ENCODE measurements at regions not wholly inside any gene's neighbourhood (a gene's known extent, or its start where the extent isn't known, plus 50 kb on each side); places are given as distances from the start of the nearest gene placed in this dataset.

DNA sequence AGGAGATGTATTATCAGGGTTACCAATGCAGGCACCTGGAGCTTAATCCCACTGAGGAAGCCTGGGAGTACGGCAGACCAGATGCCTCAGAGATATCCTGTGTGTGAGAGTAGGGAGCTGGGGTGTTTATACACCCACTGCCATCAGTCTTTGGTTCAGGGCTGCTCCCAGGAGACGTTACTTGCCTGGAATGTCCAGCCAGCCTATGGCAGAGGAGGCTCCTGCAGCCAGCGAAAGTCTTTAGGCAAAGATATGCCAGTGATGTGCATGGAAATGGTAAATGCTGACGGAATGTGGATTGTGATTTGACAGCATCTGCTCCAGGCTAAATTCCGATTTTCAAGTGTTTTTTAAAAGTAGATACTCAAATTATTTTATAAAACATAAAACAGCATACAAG, 282.0 kb downstream of the BTBD3 start:
- POLR2A ChIA-PET (ENCODE audit: partially characterized antibody), result no interaction called here
- H3K23ac ChIP-seq (ENCODE audit: insufficient read length), result no peak overlapping the region
- no peak overlapping the region for H3K14ac ChIP-seq (ENCODE audit: insufficient read length)
- no peak overlapping the region for H4K91ac ChIP-seq (replicated peaks; ENCODE audit: insufficient read length, low read length)
- no peak overlapping the region for H2BK5ac ChIP-seq (ENCODE audit: low read depth, low read length)
- H3K4me3 ChIP-seq (ENCODE audit: extremely low read depth in 1 of 4, insufficient read depth in 2 of 4, low read depth in 3 of 4, low read length in 4 of 4), result no peak overlapping the region
- CTCF ChIA-PET (ENCODE audit: partially characterized antibody), result interaction anchor here (1.1 to 1.8 kb wide), 2 partner anchors 8 to 15 kb away, joined by 3 to 5 read pairs; no protein-coding TSS in a partner anchor
- H3K9me3 ChIP-seq (ENCODE audit: insufficient read depth in 2 of 2, low read depth in 1 of 2, low read length in 1 of 2), result no peaks in the 10 kb centered on the region
- no peak overlapping the region for H3K4me2 ChIP-seq (ENCODE audit: insufficient read depth in 1 of 2, low read depth in 2 of 2, low read length in 2 of 2)
- H4K5ac ChIP-seq (ENCODE audit: insufficient read length, low read depth, low read length), result no peak overlapping the region
- WGBS, 2 experiments (ENCODE audit: extremely low coverage in 1 of 2, insufficient coverage in 1 of 2, insufficient read length in 1 of 2, insufficient replicate concordance in 2 of 2, low coverage in 1 of 2, low lambda C conversion rate in 2 of 2, missing lambda C conversion rate in 1 of 2), result 87% methylated on average over 5 of the region's 5 CpGs; no CpG with 5 or more reads in 1 of the 2 experiments
- H3K4ac ChIP-seq (replicated peaks; ENCODE audit: insufficient read length, low read depth, low read length), result no peak overlapping the region
- no peak overlapping the region for H2BK12ac ChIP-seq (ENCODE audit: low read depth, low read length)
- FAIRE-seq (no peak), DNase-seq (ENCODE audit: low read depth in 1 of 2, low spot score in 2 of 2) (no peak)
- H2AK5ac ChIP-seq (ENCODE audit: low read depth, low read length), result no peak overlapping the region
- no peaks in the 10 kb centered on the region for H3K23me2 ChIP-seq (ENCODE audit: low read depth, low read length)
- no peaks in the 10 kb centered on the region for H3K36me3 ChIP-seq (ENCODE audit: control insufficient read depth in 2 of 4, insufficient read depth in 4 of 4, low read length in 3 of 4)
- H4K20me1 ChIP-seq (replicated peaks in 1 of 2; ENCODE audit: control insufficient read depth in 1 of 2, insufficient read depth in 2 of 2, low read length in 2 of 2), result no peaks in the 10 kb centered on the region
- no peak overlapping the region for H3K9ac ChIP-seq (replicated peaks in 1 of 4; ENCODE audit: extremely low read depth in 1 of 4, low read depth in 3 of 4, low read length in 3 of 4)
- H3K56ac ChIP-seq (replicated peaks; ENCODE audit: insufficient read length, low read depth, low read length), result no peak overlapping the region
- H2BK15ac ChIP-seq (ENCODE audit: low read length), result no peak overlapping the region
- no peaks in the 10 kb centered on the region for H3K79me1 ChIP-seq (ENCODE audit: low read depth, low read length)
- no peak overlapping the region for H3K27ac ChIP-seq (ENCODE audit: low read depth, low read length)
- H2BK20ac ChIP-seq (ENCODE audit: low read length), result no peak overlapping the region
- H2AFZ ChIP-seq (ENCODE audit: low read length), result no peak overlapping the region
- H3K18ac ChIP-seq (ENCODE audit: extremely low read depth, low read length), result no peak overlapping the region
- no peaks in the 10 kb centered on the region for H3K79me2 ChIP-seq (ENCODE audit: control insufficient read depth in 1 of 2, insufficient read depth in 2 of 2, low read length in 2 of 2)
- no peak overlapping the region for H4K8ac ChIP-seq (ENCODE audit: extremely low read depth, insufficient read depth, low read length)
- H2BK120ac ChIP-seq (replicated peaks; ENCODE audit: low read depth, low read length), result no peak overlapping the region
- TF ChIP-seq CBX8 (IDR thresholded peaks at IDR 0.05; ENCODE audit: borderline replicate concordance, low read depth, low read length) (no peak), RNF2 (IDR thresholded peaks at IDR 0.05; ENCODE audit: borderline replicate concordance, low read depth, low read length, missing control alignments, poor library complexity, severe bottlenecking) (no peak), ASH2L (IDR thresholded peaks at IDR 0.05; ENCODE audit: low read length) (no peak), TEAD4 (IDR thresholded peaks at IDR 0.05; ENCODE audit: low read depth, low read length) (peak; percentile 51; the same call in 1 of the 2 replicates)
- no peaks in the 10 kb centered on the region for H3K4me1 ChIP-seq (replicated peaks in 1 of 4; ENCODE audit: control insufficient read depth in 3 of 4, insufficient read depth in 4 of 4, low read length in 3 of 4)
- no peaks in the 10 kb centered on the region for H3K27me3 ChIP-seq (replicated peaks in 1 of 4; ENCODE audit: control insufficient read depth in 3 of 4, extremely low read depth in 1 of 4, insufficient read depth in 3 of 4, low read length in 3 of 4)

Data from H1 (cell line).